NCI-H1436 (cell line): ENCODE measurements at regions not wholly inside any gene's neighbourhood (a gene's known extent, or its start where the extent isn't known, plus 50 kb on each side); places are given as distances from the start of the nearest gene placed in this dataset.

Source experiments
- DNase-seq: peaks from one replicate; lab custom pipeline; 2025; lab: John Stamatoyannopoulos, UW

DNA sequence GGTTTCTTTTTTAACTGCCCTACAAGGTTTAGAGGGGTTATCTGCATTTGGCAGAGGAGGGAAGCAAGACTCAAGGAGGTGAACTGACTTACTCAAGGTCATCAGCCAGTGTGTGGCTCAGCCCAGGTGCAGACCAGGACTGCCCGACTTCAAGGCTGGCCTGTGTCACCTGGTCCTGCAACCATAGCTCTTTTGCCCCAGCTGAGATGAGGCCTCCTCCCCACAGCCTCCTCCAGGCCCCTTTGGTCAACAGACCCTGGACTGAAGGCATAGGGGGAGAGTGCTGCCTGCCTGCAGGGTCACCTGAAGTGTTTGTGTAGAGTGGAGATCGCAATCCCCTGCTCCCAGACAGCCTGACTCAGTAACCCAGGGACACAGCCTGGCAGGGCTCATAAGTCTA lies 168.5 kb upstream of the GLI2 start:
- no peak for DNase-seq

- DNase-seq: no peak
Observed at GRCh38 chr2:120568089-120568974, 167.3 kb upstream of the GLI2 start.

- DNase-seq: no peak
Observed at GRCh38 chr2:120568975-120569268, 166.7 kb upstream of the GLI2 start.

DNA sequence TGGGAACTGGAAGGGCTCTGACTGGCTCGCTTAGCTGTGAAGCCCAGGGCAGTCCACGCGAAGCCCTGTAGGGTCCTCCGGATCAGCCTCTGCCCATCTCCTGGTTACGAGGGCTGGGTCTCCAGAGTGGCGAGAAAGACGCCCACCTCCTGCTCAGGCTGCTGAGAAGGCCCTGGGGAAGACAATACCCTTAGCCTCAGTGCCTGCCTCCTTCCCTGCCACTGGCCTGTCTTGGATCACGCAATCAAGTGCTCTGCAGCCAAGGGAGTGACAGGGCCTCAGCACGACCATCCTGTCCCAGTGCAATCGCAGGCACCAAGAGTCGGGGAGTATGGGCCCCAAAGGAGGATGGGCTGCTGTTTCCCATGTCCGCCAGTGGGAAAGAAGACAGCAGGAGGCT lies 165.7 kb upstream of the GLI2 start:
- no peak for DNase-seq

DNA sequence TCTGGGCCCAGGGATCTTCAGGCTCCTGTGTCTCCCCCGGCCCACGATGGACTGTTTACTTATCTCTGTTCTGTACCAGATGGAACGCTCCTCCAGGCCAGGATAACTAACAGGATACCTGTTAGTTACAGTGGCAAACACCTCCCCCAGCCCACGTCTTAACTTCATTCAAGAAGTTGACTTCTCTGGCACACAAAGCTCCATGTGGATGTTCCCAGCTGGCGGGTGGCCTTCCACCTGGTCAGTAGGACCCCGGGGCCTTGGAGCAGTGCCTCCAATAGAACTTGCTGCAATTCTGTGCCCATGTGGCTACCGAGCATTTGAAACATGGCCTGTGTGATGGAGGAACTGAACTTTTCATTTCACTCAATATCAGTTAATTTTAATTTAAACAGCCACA lies 165.1 kb upstream of the GLI2 start:
- DNase-seq: no peak

DNA sequence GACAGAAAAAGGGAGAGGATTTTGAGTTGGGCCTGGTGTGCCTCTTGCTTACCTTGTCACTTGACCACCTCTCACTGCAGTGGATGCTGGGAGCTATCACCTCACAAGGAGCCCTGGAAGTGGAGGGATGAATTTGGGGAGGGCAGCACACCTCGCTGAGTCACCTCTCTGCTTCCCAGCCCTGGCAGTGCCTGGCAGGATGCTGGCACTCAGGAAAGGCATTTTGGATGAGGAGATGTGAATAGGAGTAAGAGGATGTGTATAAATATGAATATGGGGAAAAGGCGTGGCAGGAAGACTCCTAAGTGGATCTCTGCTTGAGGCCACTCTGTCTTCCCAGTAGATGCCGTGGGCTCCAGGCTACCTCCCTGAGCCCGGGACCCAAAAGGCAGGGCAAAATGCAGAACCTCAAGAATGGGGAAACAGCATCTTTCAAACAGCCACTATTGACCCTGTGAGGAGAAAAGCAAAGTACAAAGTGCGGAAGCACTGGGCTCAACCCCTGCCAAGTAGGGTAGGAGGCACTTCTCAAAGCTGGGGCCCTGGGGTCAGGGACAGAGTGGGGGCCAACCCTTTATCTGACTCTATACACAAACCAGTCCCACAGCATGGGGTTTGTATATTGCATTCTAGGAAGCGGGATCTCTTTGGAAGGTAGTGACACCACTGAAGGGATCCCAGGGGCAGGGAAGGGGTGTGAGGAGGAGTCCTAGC lies 164.5 kb upstream of the GLI2 start:
- no peak for DNase-seq

GRCh38 chr2:120572226-120572625 lies 163.4 kb upstream of the GLI2 start:
- DNase-seq: no peak

- no peak for DNase-seq
Observed at GRCh38 chr2:120574620-120575019, 161.0 kb upstream of the GLI2 start.

DNA sequence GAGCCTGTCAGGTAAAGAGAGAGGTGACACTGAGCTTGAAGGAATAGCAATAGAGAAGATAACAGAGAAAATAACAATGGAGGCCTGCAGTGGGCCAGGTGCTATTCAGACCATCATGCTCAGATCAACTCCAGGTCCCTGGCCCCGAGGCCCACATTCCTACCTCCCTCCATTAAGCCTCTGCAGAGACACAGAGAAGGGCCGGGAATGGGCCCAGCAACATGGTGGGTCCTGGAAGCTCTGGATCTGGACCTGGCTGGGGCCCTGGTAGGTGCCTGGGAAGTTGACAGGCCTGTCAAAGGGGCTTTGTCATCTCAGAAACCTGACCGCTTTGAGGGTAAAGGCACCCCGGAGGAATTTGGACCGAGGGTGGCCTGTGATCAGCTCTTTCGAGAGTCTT lies 159.7 kb upstream of the GLI2 start:
- DNase-seq: no peak

DNA sequence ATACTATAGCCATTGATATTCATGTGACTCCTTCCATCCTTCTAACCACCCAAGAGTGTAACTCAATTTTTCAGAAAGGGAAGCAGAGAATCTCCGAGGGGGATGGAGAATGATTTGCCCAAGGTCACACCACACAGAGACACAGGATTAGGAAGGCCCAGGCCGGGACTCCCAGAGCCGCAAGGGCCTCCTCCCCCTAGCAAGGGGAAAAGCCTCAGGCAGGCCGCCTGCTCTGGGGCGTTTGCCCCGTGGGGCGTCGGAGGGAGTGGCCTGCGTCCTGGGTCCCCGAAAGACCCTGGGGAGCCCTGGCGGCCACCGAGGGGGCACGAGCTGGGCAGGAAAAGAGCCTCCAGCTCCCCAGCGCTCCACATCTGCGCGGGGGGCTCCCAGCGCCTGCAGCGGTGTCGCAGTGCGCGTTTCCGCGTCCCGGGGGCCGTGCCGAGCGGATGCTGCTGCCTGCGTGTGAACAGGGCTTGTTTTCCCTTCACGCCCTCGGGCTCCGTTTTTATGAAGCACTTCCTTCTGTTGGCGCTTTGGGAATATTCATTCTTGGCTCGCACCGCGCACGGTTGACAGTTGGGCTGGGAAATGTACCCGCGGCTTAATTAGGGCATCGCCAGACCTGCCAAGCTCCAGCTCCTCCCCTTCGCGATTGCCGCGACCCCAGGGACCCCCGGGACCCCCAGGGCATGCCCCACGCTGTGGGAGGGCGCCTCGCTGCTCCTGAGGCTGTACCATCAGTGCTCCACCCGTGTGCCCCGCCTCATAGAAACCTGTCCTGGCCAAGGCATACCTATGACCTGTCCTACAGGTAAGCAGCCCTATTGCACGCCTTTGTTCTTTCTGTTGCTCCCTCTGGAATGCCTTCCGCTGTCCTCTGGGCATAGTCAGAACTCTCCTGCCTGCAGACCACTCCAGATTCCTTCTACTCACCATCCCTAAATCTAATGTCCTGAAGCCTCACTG lies 158.9 kb upstream of the GLI2 start:
- no peak for DNase-seq

GRCh38 chr2:120577721-120578295 lies 157.9 kb upstream of the GLI2 start:
- no peak for DNase-seq

GRCh38 chr2:120578576-120579352 lies 156.9 kb upstream of the GLI2 start:
- DNase-seq: no peak

- no peak for DNase-seq
Observed at GRCh38 chr2:120579916-120580685, 155.6 kb upstream of the GLI2 start.

DNA sequence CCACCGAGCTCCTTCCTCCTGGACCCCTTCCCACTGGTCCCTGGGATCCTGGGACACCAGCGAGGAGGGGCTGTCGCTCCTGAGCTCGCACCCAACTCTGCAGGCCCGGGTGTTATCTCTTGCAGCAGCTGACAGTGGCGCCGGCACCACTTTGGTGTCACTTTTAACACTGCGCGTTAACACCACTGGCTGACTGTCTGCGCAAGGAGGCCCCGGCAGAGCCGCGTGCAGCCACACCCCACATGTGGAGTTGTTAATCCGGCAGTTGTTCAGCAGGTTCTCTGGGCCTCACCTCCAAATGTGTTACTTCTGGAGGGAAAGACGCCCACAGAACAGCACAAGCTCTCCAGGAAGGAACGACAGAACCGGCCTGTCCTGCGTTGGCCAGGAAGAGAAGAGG lies 155.0 kb upstream of the GLI2 start:
- no peak for DNase-seq

DNA sequence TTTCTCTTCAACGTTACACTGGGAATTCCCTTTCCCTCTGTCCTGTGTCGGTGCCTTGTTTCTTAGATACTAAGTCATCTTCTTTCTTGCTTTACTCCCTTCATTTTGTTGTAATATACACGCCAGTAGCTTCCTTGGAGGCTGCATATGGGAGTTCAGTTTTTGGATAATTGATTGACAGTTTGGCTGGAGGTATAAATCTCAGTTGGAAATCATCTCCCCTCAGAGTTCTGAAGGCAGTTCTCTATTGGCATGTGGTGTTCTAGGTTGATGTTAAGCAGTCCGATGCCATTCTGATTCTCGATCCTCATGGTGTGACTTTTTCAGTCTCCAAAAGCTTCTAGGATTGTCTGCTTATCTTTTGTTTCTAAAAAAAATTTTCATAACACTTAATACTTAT lies 152.5 kb upstream of the GLI2 start:
- DNase-seq: no peak

GRCh38 chr2:120583851-120584570 lies 151.7 kb upstream of the GLI2 start:
- DNase-seq: no peak

DNA sequence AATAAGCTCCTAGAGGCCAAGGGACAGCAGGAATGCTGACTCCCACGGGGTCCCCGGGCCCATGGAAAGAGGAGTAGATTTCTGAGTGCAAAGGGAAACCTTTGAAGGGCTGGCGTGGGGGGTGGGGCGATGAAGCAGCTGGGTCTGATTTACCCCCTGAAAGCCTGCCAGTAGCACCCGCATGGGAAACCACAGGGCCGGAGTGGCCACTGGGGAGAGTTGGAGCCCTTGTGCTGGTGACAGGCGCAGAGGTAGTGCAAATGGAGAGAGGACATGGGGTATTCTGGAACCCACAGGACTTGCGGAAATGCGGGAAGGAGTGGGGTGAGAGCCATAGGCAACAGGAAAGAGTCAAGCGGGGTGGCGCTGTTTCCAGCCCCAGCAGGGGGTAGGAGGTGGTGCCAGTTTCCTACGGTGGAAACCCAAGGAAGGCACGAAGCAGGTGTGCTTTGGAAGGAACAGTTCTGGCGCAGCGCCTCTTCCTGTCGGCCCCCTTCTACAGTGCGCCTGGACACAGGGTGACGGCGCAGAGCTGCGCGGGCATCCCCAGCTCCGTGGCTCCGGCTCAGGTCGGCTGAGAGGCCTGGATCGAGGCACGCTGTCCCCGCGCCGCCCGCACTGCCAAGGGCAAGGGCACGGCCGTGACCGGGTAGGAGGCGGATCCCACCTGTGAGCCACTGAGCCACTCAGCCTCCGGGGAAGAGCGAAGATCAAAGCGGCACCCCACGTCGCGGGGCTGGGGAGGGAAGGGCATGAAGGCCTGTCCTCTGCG lies 149.0 kb upstream of the GLI2 start:
- DNase-seq: no peak

- DNase-seq: no peak
Observed at GRCh38 chr2:120587279-120587996, 148.2 kb upstream of the GLI2 start.

DNA sequence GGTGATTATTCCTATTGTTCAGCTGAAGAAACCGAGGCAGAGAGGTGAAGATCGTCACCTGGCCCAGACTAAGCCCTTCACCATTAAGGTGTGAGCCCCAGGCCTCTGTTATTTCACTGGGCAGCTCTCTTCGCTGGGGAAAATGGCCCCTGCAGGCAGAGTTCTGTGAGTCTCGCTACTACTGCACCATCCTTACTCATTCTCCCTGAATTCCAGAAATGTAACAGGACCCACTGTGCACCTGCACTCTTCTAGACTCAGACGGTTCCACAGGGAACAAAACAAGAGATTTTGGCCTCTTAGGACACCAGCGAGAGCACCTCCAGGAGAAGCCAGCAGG lies 147.7 kb upstream of the GLI2 start:
- no peak for DNase-seq
